OCI-LY7 (cell line): ENCODE measurements at regions not wholly inside any gene's neighbourhood (a gene's known extent, or its start where the extent isn't known, plus 50 kb on each side); places are given as distances from the start of the nearest gene placed in this dataset.

ENCODE experiments used
- BruUV-seq: library from RNA; stranded (reverse); fragments of 400-500 nt; replicated peaks from 2 replicates; lab custom pipeline; 2021; lab: Mats Ljungman, UMichigan
- CTCF ChIA-PET: fragments of 300-600 bp; sonication (Branson Sonifier 250); formaldehyde crosslinking; loops from one replicate; lab custom pipeline; 2022; ENCODE audit warnings: antibody characterized with exemption; ENCODE audit not compliant: unreplicated experiment; lab: Charles Lee
- POLR2A ChIA-PET: fragments of 300-600 bp; sonication (Branson Sonifier 250); formaldehyde crosslinking; loops from one replicate; lab custom pipeline; 2022; ENCODE audit warnings: antibody characterized with exemption; lab: Charles Lee
- DNase-seq: peaks from one replicate; pipeline ENCODE4 v3.0.0-alpha.2; 2015; ENCODE audit warnings: low spot score
- H2AFZ ChIP-seq: fragments of 200-600 bp; sonication (generic), shearing (Covaris generic); 2 replicates; pipeline ENCODE4 v1.6.1; 2014; ENCODE audit warnings: mild to moderate bottlenecking, antibody characterized with exemption, low read length, moderate library complexity
- H3K27ac ChIP-seq: fragments of 200-600 bp; sonication (generic); 2 replicates; pipeline ENCODE4 v1.5.1; 2014; ENCODE audit warnings: mixed run types, low read depth, mild to moderate bottlenecking, moderate library complexity, low read length, inconsistent platforms; ENCODE audit not compliant: poor library complexity, severe bottlenecking
- H3K36me3 ChIP-seq: fragments of 200-600 bp; sonication (generic); 2 replicates; pipeline ENCODE4 v1.6.1; 2014; ENCODE audit warnings: mild to moderate bottlenecking, antibody characterized with exemption, low read length, moderate library complexity, mixed read lengths; ENCODE audit not compliant: insufficient read depth
- H3K4me1 ChIP-seq: fragments of 200-600 bp; sonication (generic); 2 replicates; pipeline ENCODE4 v1.5.1; 2014; ENCODE audit warnings: mild to moderate bottlenecking, low read length; ENCODE audit not compliant: insufficient read depth, poor library complexity, severe bottlenecking
- H3K4me2 ChIP-seq: fragments of 200-600 bp; sonication (generic); 2 replicates; pipeline ENCODE4 v1.6.1; 2014; ENCODE audit warnings: mild to moderate bottlenecking, low read length
- H3K4me3 ChIP-seq: fragments of 200-600 bp; sonication (generic); 2 replicates; pipeline ENCODE4 v1.5.1; 2014; ENCODE audit warnings: mild to moderate bottlenecking, low read depth, low read length; ENCODE audit not compliant: poor library complexity, severe bottlenecking
- H3K79me2 ChIP-seq: fragments of 200-600 bp; sonication (generic); 2 replicates; pipeline ENCODE4 v1.6.1; 2016; ENCODE audit warnings: low read depth, mild to moderate bottlenecking, low read length, moderate library complexity, mixed read lengths; ENCODE audit not compliant: insufficient read depth
- H3K9me2 ChIP-seq: fragments of 200-600 bp; sonication (generic); 2 replicates; pipeline ENCODE4 v1.6.1; 2016; ENCODE audit warnings: mild to moderate bottlenecking, low read length, mixed read lengths; ENCODE audit not compliant: insufficient read depth
- H3K9me3 ChIP-seq: fragments of 200-600 bp; sonication (generic); 2 replicates; pipeline ENCODE4 v1.6.1; 2014; ENCODE audit warnings: mild to moderate bottlenecking, mixed run types, low read length, mixed read lengths
- H4K20me1 ChIP-seq: fragments of 200-600 bp; sonication (generic); 2 replicates; pipeline ENCODE4 v1.6.1; 2014; ENCODE audit warnings: mild to moderate bottlenecking, antibody characterized with exemption, low read length, moderate library complexity, mixed read lengths; ENCODE audit not compliant: insufficient read depth
- EZH2phosphoT487 ChIP-seq: fragments of 200-600 bp; sonication (generic); IDR thresholded peaks from 2 replicates; pipeline ENCODE4 v1.6.1; 2018; ENCODE audit warnings: low read depth, borderline replicate concordance, mild to moderate bottlenecking, mixed run types, antibody characterized with exemption, low read length, moderate library complexity, mixed read lengths
- intact Hi-C: fragments of 100-400 bp; cut with micrococcal nuclease; formaldehyde crosslinking; loops from one replicate; pipeline ENCODE4 v1.10.0; 2022; ENCODE audit not compliant: unreplicated experiment
- TF ChIP-seq, protein P1 (sequence below): fragments of 200-600 bp; sonication (generic); conservative IDR thresholded peaks from 2 replicates; pipeline ENCODE4 v1.5.1; 2014; ENCODE audit warnings: mild to moderate bottlenecking, antibody characterized with exemption, low read length, moderate library complexity, mixed read lengths

DNA sequence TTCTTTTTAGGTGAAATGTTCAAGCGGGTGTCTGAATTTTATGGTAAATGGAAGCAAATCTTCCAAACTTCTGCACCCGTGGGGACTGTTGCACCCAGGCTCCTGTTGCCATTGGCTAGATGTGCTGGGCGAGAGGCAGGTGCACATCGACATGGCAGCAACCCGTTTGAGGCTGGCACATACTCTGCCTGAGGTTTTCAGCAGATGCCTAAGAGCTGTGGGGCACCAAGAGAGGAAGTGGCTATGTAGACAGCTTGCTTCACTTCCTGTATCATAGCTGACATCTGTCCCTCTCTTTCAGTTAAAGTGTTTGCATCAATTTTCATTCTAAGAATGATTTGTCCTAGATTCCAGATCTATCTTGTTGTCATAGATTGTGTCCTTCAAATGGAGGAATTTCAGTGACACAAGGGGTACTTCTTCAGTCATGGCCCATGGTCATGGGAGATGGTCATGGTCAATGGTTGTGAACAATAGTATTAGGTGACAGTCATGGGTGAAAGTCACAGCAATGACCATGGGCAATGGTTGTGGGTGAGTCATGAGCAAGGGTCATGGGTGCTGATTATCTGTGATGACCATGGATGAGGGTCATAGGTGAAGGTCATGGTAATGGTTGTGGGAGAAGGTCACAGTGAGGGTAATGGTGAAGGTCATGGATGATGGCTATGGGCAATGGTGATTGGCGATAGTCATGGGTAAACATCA, 115.1 kb upstream of the IRX4 start:
- Histone ChIP-seq H3K36me3 (no peaks in the 10 kb centered on the region), H3K9me3 (no peaks in the 10 kb centered on the region), H3K9me2 (no peaks in the 10 kb centered on the region), H3K27ac (no peak overlapping the region), H3K4me1 (no peaks in the 10 kb centered on the region), H3K4me2 (no peak overlapping the region), H2AFZ (no peak overlapping the region), H3K79me2 (no peaks in the 10 kb centered on the region), H3K4me3 (no peak overlapping the region), H4K20me1 (no peaks in the 10 kb centered on the region)
- intact Hi-C loops: no loop called here
- CTCF ChIA-PET: no interaction called here
- BruUV-seq: no TSS peak
- POLR2A ChIA-PET: no interaction called here
- TF ChIP-seq, protein P1, sequence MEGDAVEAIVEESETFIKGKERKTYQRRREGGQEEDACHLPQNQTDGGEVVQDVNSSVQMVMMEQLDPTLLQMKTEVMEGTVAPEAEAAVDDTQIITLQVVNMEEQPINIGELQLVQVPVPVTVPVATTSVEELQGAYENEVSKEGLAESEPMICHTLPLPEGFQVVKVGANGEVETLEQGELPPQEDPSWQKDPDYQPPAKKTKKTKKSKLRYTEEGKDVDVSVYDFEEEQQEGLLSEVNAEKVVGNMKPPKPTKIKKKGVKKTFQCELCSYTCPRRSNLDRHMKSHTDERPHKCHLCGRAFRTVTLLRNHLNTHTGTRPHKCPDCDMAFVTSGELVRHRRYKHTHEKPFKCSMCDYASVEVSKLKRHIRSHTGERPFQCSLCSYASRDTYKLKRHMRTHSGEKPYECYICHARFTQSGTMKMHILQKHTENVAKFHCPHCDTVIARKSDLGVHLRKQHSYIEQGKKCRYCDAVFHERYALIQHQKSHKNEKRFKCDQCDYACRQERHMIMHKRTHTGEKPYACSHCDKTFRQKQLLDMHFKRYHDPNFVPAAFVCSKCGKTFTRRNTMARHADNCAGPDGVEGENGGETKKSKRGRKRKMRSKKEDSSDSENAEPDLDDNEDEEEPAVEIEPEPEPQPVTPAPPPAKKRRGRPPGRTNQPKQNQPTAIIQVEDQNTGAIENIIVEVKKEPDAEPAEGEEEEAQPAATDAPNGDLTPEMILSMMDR: no peak
- TF ChIP-seq EZH2phosphoT487: no peak
- no peak for DNase-seq

DNA sequence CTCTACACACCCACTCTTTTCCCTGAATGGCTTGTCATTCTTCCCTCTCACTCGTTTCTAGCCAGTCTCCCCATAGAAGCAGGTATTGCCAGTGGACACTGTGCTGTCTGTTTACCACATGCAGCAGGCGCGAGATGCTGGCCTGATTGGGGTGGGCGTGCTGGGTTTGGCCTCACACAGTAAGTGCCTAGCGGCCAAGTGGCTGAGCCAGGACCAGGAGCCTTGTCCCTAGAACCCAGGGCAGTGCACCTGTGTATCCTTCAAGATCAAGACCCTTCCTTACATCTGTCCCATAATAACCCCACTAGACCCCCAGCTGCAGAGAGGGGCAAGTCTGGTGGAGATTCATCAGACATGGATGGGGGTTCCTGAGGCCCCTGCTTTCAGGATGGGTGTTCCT, 112.8 kb upstream of the IRX4 start:
- intact Hi-C loops: no loop called here
- H3K4me1 ChIP-seq: no peaks in the 10 kb centered on the region
- H3K4me3 ChIP-seq: no peak overlapping the region
- H3K27ac ChIP-seq: no peak overlapping the region
- TF ChIP-seq EZH2phosphoT487: no peak
- TF ChIP-seq, protein P1: no peak
- ChIA-PET CTCF (no interaction called here), POLR2A (no interaction called here)
- DNase-seq: no peak
- H3K9me2 ChIP-seq: no peaks in the 10 kb centered on the region
- H4K20me1 ChIP-seq: no peaks in the 10 kb centered on the region
- no TSS peak for BruUV-seq
- H3K36me3 ChIP-seq: no peaks in the 10 kb centered on the region
- no peak overlapping the region for H3K4me2 ChIP-seq
- no peaks in the 10 kb centered on the region for H3K79me2 ChIP-seq
- H2AFZ ChIP-seq: no peak overlapping the region
- no peaks in the 10 kb centered on the region for H3K9me3 ChIP-seq

DNA sequence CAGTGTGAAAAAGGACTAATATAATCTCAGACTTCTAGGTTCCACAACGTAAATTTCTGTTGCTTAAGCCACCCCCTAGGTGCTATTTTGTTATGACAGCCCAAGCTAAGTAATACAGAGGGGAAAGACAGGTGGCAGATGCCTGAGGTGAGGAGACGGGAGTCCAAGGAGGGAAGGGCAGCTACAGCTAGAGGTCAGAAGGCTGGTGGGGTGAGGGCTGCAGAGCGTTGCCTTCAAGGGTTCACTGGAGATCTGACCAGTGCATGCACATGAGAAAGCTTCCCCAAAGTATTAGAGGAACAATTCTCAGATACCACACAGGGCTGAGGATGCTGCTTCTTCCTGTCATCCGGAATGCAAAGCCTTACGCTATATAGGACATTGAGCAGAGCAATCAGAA, 104.7 kb upstream of the IRX4 start:
- H3K9me3 ChIP-seq: no peaks in the 10 kb centered on the region
- no peak overlapping the region for H2AFZ ChIP-seq
- H3K9me2 ChIP-seq: no peaks in the 10 kb centered on the region
- no peaks in the 10 kb centered on the region for H3K36me3 ChIP-seq
- no TSS peak for BruUV-seq
- no peak overlapping the region for H3K27ac ChIP-seq
- no peaks in the 10 kb centered on the region for H3K4me1 ChIP-seq
- TF ChIP-seq, protein P1: no peak
- TF ChIP-seq EZH2phosphoT487: no peak
- no peaks in the 10 kb centered on the region for H4K20me1 ChIP-seq
- CTCF ChIA-PET: no interaction called here
- no peak overlapping the region for H3K4me3 ChIP-seq
- H3K79me2 ChIP-seq: no peaks in the 10 kb centered on the region
- intact Hi-C loops: no loop called here
- POLR2A ChIA-PET: no interaction called here
- no peak overlapping the region for H3K4me2 ChIP-seq
- no peak for DNase-seq
